Mesenchymal stem cell (in vitro differentiated cells and primary cell): ENCODE measurements at regions not wholly inside any gene's neighbourhood (a gene's known extent, or its start where the extent isn't known, plus 50 kb on each side); places are given as distances from the start of the nearest gene placed in this dataset.

Source experiments
- DNase-seq: peaks from one replicate; pipeline ENCODE4 v3.0.0-alpha.2; 2013
- H2AFZ ChIP-seq: one replicate; pipeline ENCODE4 v1.6.1; 2013; ENCODE audit warnings: low read depth, mild to moderate bottlenecking, control low read depth, inconsistent platforms, low read length, moderate library complexity
- H2AK5ac ChIP-seq: 2 replicates; pipeline ENCODE4 v1.6.1; 2013; ENCODE audit warnings: low read length, moderate library complexity, mild to moderate bottlenecking, inconsistent platforms; ENCODE audit not compliant: severe bottlenecking
- H2BK120ac ChIP-seq: one replicate; pipeline ENCODE4 v1.6.1; 2013; ENCODE audit warnings: low read depth, mild to moderate bottlenecking, inconsistent platforms, low read length, moderate library complexity
- H2BK12ac ChIP-seq, 2 experiments: one replicate each; pipeline ENCODE4 v1.6.1; 2013; ENCODE audit warnings: inconsistent platforms in 2 of 2, low read length in 2 of 2, mild to moderate bottlenecking in 2 of 2, moderate library complexity in 2 of 2, control low read depth in 1 of 2
- H2BK15ac ChIP-seq: one replicate; pipeline ENCODE4 v1.6.1; 2013; ENCODE audit warnings: mild to moderate bottlenecking, low read depth, inconsistent platforms; ENCODE audit not compliant: poor library complexity, severe bottlenecking
- H2BK5ac ChIP-seq: 2 replicates; pipeline ENCODE4 v1.6.1; 2013; ENCODE audit warnings: low read depth, mild to moderate bottlenecking, low read length, control low read depth, inconsistent platforms; ENCODE audit not compliant: poor library complexity, severe bottlenecking
- H3K14ac ChIP-seq, 2 experiments: one replicate each; pipeline ENCODE4 v1.6.1; 2013; ENCODE audit warnings: inconsistent platforms in 2 of 2, low read length in 2 of 2, control low read depth in 1 of 2, mild to moderate bottlenecking in 1 of 2, moderate library complexity in 1 of 2
- H3K18ac ChIP-seq, 2 experiments: one replicate each; pipeline ENCODE4 v1.6.1; 2013; ENCODE audit warnings: inconsistent platforms in 2 of 2, low read length in 2 of 2, control low read depth in 1 of 2, low read depth in 1 of 2, mild to moderate bottlenecking in 1 of 2
- H3K23ac ChIP-seq, 2 experiments: one replicate each; pipeline ENCODE4 v1.6.1; 2013; ENCODE audit warnings: inconsistent platforms in 2 of 2, low read length in 2 of 2, mild to moderate bottlenecking in 2 of 2, moderate library complexity in 2 of 2, control low read depth in 1 of 2
- H3K27ac ChIP-seq: 2 replicates; pipeline ENCODE4 v1.5.1; 2013; ENCODE audit warnings: mild to moderate bottlenecking, moderate library complexity, low read length, control low read depth, inconsistent platforms; ENCODE audit not compliant: poor library complexity, severe bottlenecking
- H3K27me3 ChIP-seq, 2 experiments: 2 replicates each; pipeline versions ENCODE4 v1.6.1 to v1.7.0; 2013; ENCODE audit warnings: low read length in 2 of 2, mild to moderate bottlenecking in 2 of 2, moderate library complexity in 2 of 2, control low read depth in 1 of 2, inconsistent platforms in 1 of 2; ENCODE audit not compliant: control insufficient read depth in 1 of 2, insufficient read depth in 1 of 2
- H3K36me3 ChIP-seq, 2 experiments: 2 replicates each; pipeline versions ENCODE4 v1.6.1 to v1.7.0; 2013; ENCODE audit warnings: low read length in 2 of 2, control low read depth in 1 of 2, inconsistent platforms in 1 of 2, low read depth in 1 of 2, mild to moderate bottlenecking in 1 of 2; ENCODE audit not compliant: insufficient read depth in 2 of 2, control insufficient read depth in 1 of 2
- H3K4ac ChIP-seq, 2 experiments: one replicate each; pipeline ENCODE4 v1.6.1; 2013; ENCODE audit warnings: inconsistent platforms in 2 of 2, low read length in 2 of 2, mild to moderate bottlenecking in 2 of 2, moderate library complexity in 2 of 2, control low read depth in 1 of 2, low read depth in 1 of 2
- H3K4me1 ChIP-seq: 2 replicates; pipeline ENCODE4 v1.6.1; 2013; ENCODE audit warnings: low read depth, low read length, control low read depth; ENCODE audit not compliant: control insufficient read depth, insufficient read depth
- H3K4me2 ChIP-seq: 2 replicates; pipeline ENCODE4 v1.6.1; 2013; ENCODE audit warnings: low read length, mild to moderate bottlenecking, inconsistent platforms; ENCODE audit not compliant: poor library complexity, severe bottlenecking
- H3K4me3 ChIP-seq, 2 experiments: 2 replicates each; pipeline versions ENCODE4 v1.5.1 to v1.7.0; 2013; ENCODE audit warnings: low read length in 2 of 2, mild to moderate bottlenecking in 2 of 2, control low read depth in 1 of 2, low read depth in 1 of 2; ENCODE audit not compliant: insufficient read depth in 1 of 2
- H3K79me1 ChIP-seq: replicated peaks from 2 replicates; pipeline ENCODE4 v1.6.1; 2013; ENCODE audit warnings: mild to moderate bottlenecking, control low read depth, low read length, inconsistent platforms; ENCODE audit not compliant: poor library complexity, severe bottlenecking
- H3K9ac ChIP-seq: 2 replicates; pipeline ENCODE4 v1.7.0; 2013; ENCODE audit warnings: mild to moderate bottlenecking, low read length, moderate library complexity
- H3K9me3 ChIP-seq: 2 replicates; pipeline ENCODE4 v1.7.0; 2013; ENCODE audit warnings: mild to moderate bottlenecking, low read length; ENCODE audit not compliant: control insufficient read depth
- H4K8ac ChIP-seq: one replicate; pipeline ENCODE4 v1.6.1; 2013; ENCODE audit warnings: inconsistent platforms, mild to moderate bottlenecking, low read length, moderate library complexity
- H4K91ac ChIP-seq: one replicate; pipeline ENCODE4 v1.6.1; 2013; ENCODE audit warnings: mild to moderate bottlenecking, low read length, inconsistent platforms
- WGBS: methylation state at CpG from one replicate; pipeline ENCODE4 v1.1.7; 2013; ENCODE audit warnings: mixed read lengths; 5-methylcytosine and 5-hydroxymethylcytosine counted together

- Histone ChIP-seq H2BK12ac (no peak overlapping the region), H3K27me3 (no peaks in the 10 kb centered on the region), H3K18ac (no peak overlapping the region), H3K4ac (no peak overlapping the region), H3K27ac (peak overlapping the region; percentile 39), H3K4me3 (no peak overlapping the region), H3K9ac (peak overlapping the region; percentile 45), H3K14ac (no peak overlapping the region), H3K36me3 (no peaks in the 10 kb centered on the region), H3K4me1 (no peaks in the 10 kb centered on the region), H4K8ac (no peak overlapping the region), H3K23ac (no peak overlapping the region), H2AFZ (no peak overlapping the region), H3K4me2 (no peak overlapping the region), H3K9me3 (no peaks in the 10 kb centered on the region), H4K91ac (no peak overlapping the region), H2AK5ac (no peak overlapping the region), H2BK15ac (no peak overlapping the region), H3K79me1 (no peaks in the 10 kb centered on the region), H2BK5ac (no peak overlapping the region), H2BK120ac (no peak overlapping the region)
- DNase-seq = peak; percentile 9
- 81% methylated on average over 6 of the region's 6 CpGs for WGBS
These were observed 304.2 kb downstream of the ADGRG6 start for GRCh38 chr6:142605922-142606485.

GRCh38 chr6:142612956-142613355 is 311.1 kb downstream of the ADGRG6 start:
- Histone ChIP-seq H2BK12ac (no peak overlapping the region), H3K18ac (no peak overlapping the region), H2AFZ (no peak overlapping the region), H4K8ac (no peak overlapping the region), H3K9me3 (peaks cover 8% of the 10 kb centered on the region), H3K27ac (no peak overlapping the region), H3K4me1 (no peaks in the 10 kb centered on the region), H4K91ac (no peak overlapping the region), H3K23ac (no peak overlapping the region), H2BK120ac (no peak overlapping the region), H3K4ac (no peak overlapping the region), H3K79me1 (no peaks in the 10 kb centered on the region), H3K4me2 (no peak overlapping the region), H3K27me3 (no peaks in the 10 kb centered on the region), H3K36me3 (no peaks in the 10 kb centered on the region), H2BK5ac (no peak overlapping the region), H2BK15ac (no peak overlapping the region), H3K9ac (no peak overlapping the region), H3K4me3 (no peak overlapping the region), H3K14ac (no peak overlapping the region), H2AK5ac (no peak overlapping the region)
- WGBS = 53% methylated on average over 2 of the region's 3 CpGs
- DNase-seq = no peak

GRCh38 chr6:142613981-142614380 is 312.2 kb downstream of the ADGRG6 start:
- Histone ChIP-seq H4K8ac (no peak overlapping the region), H4K91ac (no peak overlapping the region), H3K36me3 (no peaks in the 10 kb centered on the region), H2BK12ac (no peak overlapping the region), H3K4me2 (no peak overlapping the region), H3K4me3 (no peak overlapping the region), H3K9me3 (peaks cover 8% of the 10 kb centered on the region), H2AK5ac (no peak overlapping the region), H2AFZ (no peak overlapping the region), H3K4me1 (no peaks in the 10 kb centered on the region), H3K18ac (no peak overlapping the region), H3K9ac (no peak overlapping the region), H3K27ac (no peak overlapping the region), H2BK120ac (no peak overlapping the region), H3K23ac (no peak overlapping the region), H2BK5ac (no peak overlapping the region), H3K4ac (no peak overlapping the region), H2BK15ac (no peak overlapping the region), H3K79me1 (no peaks in the 10 kb centered on the region), H3K27me3 (peaks cover 0 to 9% of the 10 kb centered on the region in 2 experiments), H3K14ac (no peak overlapping the region)
- DNase-seq = no peak
- WGBS = 87% methylated on average over 2 of the region's 2 CpGs

GRCh38 chr6:142617158-142617557 is 315.4 kb downstream of the ADGRG6 start:
- no peak overlapping the region for H2BK12ac ChIP-seq
- H3K4me2 ChIP-seq = no peak overlapping the region
- no peak overlapping the region for H3K4me3 ChIP-seq
- no peak overlapping the region for H2AFZ ChIP-seq
- no peak overlapping the region for H3K23ac ChIP-seq
- H3K27ac ChIP-seq = no peak overlapping the region
- 96% methylated on average over 3 of the region's 3 CpGs for WGBS
- H3K9ac ChIP-seq = no peak overlapping the region
- peaks cover 0 to 9% of the 10 kb centered on the region in 2 experiments for H3K27me3 ChIP-seq
- DNase-seq = no peak
- no peaks in the 10 kb centered on the region for H3K79me1 ChIP-seq
- no peak overlapping the region for H3K14ac ChIP-seq
- peaks cover 4% of the 10 kb centered on the region for H3K9me3 ChIP-seq
- no peak overlapping the region for H4K91ac ChIP-seq
- no peak overlapping the region for H3K4ac ChIP-seq
- no peaks in the 10 kb centered on the region for H3K36me3 ChIP-seq
- no peak overlapping the region for H2BK120ac ChIP-seq
- no peak overlapping the region for H2BK5ac ChIP-seq
- H3K4me1 ChIP-seq = no peaks in the 10 kb centered on the region
- H4K8ac ChIP-seq = no peak overlapping the region
- H2BK15ac ChIP-seq = no peak overlapping the region
- H3K18ac ChIP-seq = no peak overlapping the region
- H2AK5ac ChIP-seq = no peak overlapping the region
